GM21367 (cell line): ENCODE measurements at regions not wholly inside any gene's neighbourhood (a gene's known extent, or its start where the extent isn't known, plus 50 kb on each side); places are given as distances from the start of the nearest gene placed in this dataset.
A peak's percentile ranks its signal among the peaks of the same experiment; 100 is the strongest.
"Not testable (repeated sequence)": the region's sequence is repeated elsewhere in the genome, so short reads cannot be mapped to it uniquely, and the experiment has no call there.

Experiments
- ATAC-seq: cut with Tn5 transposase; IDR thresholded peaks from one replicate; pipeline ENCODE4 v1.9.1; 2021; ENCODE audit not compliant: unreplicated experiment

- not testable (repeated sequence) for ATAC-seq
Measured at GRCh38 chr6:15907220-15907913, 221.5 kb upstream of the MYLIP start.

GRCh38 chr6:15906420-15907016 is 222.4 kb upstream of the MYLIP start:
- no peak for ATAC-seq

GRCh38 chr6:15905488-15906419 is 223.1 kb upstream of the MYLIP start:
- ATAC-seq, result no peak

GRCh38 chr6:15904651-15905376 is 224.1 kb upstream of the MYLIP start:
- ATAC-seq, result no peak

GRCh38 chr6:15901141-15902115 is 227.5 kb upstream of the MYLIP start:
- peak; percentile 84 for ATAC-seq

DNA sequence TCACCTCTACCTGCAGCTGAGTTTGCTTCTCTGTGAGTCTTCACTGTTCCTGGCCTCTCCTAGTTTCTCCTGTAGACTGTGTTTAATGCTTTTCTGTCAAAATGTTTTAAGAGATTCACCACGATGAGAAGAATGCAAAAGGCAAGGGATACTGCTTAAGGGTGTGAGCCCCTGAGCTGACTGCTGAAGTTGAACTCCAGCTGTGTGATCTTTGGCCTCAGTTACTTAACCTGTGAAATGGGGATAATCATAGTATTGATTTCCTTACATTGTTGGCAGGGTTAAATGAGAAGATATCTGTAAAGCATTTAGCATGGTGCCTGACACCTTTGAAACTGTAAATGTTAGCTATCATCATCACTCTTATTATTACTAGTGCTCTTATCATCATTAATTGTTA is 230.2 kb upstream of the MYLIP start:
- ATAC-seq, result no peak

- ATAC-seq, result no peak
Measured at GRCh38 chr6:15897063-15897876, 231.6 kb upstream of the MYLIP start.

GRCh38 chr6:15894973-15895725 is 232.3 kb upstream of the DTNBP1 start:
- no peak for ATAC-seq

- ATAC-seq, result no peak
Measured at GRCh38 chr6:15893556-15894253, 230.9 kb upstream of the DTNBP1 start.

- no peak for ATAC-seq
Measured at GRCh38 chr6:15892369-15892768, 229.5 kb upstream of the DTNBP1 start.

DNA sequence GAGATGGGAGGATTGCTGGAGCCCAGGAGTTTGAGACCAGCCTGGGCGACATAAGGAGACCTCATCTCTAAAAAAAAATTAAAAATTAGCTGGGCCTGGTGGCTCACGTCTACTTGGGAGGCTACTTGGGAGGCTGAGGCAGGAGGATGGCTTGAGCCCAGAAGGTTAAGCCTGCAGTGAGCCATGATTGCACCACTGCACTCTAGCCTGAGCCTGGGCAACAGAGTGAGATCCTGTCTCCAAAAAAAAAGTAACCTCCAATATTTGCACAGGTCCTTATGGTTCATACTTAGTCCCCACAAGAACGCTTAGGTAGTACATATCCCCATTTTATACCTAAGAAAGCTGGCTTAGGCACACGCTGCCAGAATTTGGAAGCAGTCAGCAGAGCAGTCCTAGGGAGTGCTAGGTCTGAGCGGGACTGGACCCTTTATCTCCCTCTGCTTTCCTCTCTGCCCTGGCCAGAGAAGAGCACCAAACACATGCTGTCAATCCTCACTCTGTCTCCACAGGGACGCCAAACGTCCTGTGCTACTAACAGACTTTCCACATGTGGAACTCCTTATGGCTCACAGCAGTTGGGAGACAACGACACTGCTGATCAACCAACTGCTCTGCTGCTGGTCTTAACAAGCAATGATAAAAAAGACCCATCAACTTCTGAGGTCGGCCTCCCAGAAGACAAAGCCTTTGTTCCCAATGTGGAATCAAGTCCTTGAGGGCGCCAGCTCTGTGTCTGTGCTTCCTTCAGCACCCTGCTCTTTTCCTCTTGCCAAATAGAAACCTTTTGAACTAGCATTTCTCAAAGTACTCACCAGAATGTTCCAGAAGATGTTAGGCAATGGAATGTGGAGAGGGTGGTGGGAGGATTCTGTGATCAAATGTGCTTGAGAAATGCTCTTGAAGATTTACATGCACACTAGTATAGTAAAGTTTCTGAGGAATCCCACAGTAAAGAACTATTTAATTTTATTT is 226.3 kb upstream of the DTNBP1 start:
- no peak for ATAC-seq

- ATAC-seq, result no peak
Measured at GRCh38 chr6:15887491-15888461, 224.9 kb upstream of the DTNBP1 start.

GRCh38 chr6:15885624-15886023 is 222.8 kb upstream of the DTNBP1 start:
- ATAC-seq, result no peak

DNA sequence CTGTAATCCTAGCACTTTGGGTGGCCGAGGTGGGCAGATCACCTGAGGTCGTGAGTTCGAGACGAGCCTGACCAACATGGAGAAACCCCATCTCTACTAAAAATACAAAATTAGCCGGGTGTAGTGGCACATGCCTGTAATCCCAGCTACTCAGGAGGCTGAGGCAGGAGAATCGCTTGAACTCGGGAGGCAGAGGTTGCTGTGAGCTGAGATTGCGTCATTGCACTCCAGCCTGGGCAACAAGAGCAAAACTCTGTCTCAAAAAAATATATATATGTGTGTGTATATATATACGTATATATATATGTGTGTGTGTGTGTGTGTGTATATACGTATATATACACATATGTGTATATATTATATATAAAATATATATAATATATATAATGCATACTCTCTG is 220.8 kb upstream of the DTNBP1 start:
- ATAC-seq, result not testable (repeated sequence)

DNA sequence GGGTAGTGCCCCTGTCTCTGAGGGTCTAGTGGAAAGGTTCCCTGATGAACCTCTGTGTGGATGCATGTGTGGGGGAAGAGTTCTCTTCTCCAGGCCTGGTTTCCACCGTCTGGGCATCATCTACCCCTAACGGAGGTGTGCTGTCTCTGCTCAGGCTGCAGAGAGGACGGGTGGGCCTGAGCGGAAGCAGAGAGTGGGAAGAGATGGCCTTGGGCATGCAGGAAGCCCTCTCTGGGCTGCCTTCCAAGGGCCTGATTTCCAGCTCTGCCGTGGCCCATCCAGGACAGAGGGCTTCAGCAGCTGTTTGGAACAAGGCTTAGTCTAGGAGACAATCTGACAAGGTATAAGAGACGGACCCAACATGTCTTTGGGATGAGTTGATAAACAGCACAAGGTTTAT is 220.1 kb upstream of the DTNBP1 start:
- ATAC-seq, result no peak
